Gastrocnemius medialis (tissue), 4 donors: ENCODE measurements at regions not wholly inside any gene's neighbourhood (a gene's known extent, or its start where the extent isn't known, plus 50 kb on each side); places are given as distances from the start of the nearest gene placed in this dataset.

Source experiments
- POLR2A ChIP-seq, 2 donors: fragments of 450-650 bp; IDR thresholded peaks; one replicate each; pipeline ENCODE4 v1.6.1; 2017; ENCODE audit warnings: antibody characterized with exemption in 2 of 2, mild to moderate bottlenecking in 2 of 2, moderate library complexity in 2 of 2
- TF ChIP-seq, protein P1 (sequence below), 5 experiments: fragments of 450-650 bp in 3 of 5; fragments of 200-600 bp in 2 of 5; sonication (generic) in 2 of 5; IDR thresholded peaks in 4 of 5; conservative IDR thresholded peaks in 1 of 5; 1 replicate in 4 of 5; 2 replicates in 1 of 5; pipeline ENCODE4 v1.5.1; 2016 to 2019; ENCODE audit warnings: antibody characterized with exemption in 5 of 5, mild to moderate bottlenecking in 3 of 5, moderate library complexity in 3 of 5

DNA sequence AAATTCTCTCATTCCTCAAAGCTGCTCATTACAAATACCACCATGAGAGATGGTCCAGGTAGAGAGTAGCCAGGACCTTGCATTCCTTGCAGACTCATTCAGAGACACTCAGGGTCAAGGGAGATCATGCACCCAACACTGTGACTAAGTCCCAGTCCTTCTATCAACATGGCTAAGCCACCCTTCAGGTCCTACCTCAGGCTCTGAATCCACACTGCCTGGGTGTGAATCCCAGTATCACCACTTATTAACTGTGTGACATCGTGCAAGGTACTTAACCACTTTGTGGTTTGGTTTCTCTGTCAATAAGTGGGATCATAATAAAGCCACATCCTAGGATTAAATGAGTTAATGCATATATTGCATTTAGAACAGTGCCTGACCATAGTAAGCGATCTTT lies 124.1 kb upstream of the NEIL3 start:
- TF ChIP-seq, protein P1, sequence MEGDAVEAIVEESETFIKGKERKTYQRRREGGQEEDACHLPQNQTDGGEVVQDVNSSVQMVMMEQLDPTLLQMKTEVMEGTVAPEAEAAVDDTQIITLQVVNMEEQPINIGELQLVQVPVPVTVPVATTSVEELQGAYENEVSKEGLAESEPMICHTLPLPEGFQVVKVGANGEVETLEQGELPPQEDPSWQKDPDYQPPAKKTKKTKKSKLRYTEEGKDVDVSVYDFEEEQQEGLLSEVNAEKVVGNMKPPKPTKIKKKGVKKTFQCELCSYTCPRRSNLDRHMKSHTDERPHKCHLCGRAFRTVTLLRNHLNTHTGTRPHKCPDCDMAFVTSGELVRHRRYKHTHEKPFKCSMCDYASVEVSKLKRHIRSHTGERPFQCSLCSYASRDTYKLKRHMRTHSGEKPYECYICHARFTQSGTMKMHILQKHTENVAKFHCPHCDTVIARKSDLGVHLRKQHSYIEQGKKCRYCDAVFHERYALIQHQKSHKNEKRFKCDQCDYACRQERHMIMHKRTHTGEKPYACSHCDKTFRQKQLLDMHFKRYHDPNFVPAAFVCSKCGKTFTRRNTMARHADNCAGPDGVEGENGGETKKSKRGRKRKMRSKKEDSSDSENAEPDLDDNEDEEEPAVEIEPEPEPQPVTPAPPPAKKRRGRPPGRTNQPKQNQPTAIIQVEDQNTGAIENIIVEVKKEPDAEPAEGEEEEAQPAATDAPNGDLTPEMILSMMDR (IDR thresholded peaks at IDR 0.05 in 4 of 5, conservative IDR thresholded peaks at IDR 0.05 in 1 of 5), result no peak
- no peak for TF ChIP-seq POLR2A (IDR thresholded peaks at IDR 0.05)
